ENCODE measurements at regions not wholly inside any gene's neighbourhood (a gene's known extent, or its start where the extent isn't known, plus 50 kb on each side); places are given as distances from the start of the nearest gene placed in this dataset.

DNA sequence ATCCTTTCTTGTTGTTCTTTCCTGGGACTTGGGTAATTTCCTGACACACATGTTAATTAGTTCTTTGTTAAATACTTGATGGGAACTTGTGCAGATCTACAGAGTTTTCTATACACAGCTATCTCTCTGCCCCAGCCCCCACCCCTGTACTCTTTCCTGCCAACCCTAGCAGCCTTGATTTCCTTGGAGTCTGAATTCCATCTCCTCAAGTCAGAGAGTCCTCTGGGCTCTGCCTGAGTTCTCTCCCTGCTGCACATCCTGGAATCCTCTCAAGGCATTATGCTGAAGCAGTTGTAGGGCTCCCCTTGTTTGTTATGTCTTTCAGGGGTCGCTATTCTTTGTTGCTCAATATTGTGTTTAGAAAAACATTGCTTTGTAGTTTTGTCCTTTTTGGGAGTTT is 384.7 kb downstream of the RPS6KC1 start:
- no peaks in the 10 kb centered on the region for H3K36me3 ChIP-seq
- TF ChIP-seq, protein P1, sequence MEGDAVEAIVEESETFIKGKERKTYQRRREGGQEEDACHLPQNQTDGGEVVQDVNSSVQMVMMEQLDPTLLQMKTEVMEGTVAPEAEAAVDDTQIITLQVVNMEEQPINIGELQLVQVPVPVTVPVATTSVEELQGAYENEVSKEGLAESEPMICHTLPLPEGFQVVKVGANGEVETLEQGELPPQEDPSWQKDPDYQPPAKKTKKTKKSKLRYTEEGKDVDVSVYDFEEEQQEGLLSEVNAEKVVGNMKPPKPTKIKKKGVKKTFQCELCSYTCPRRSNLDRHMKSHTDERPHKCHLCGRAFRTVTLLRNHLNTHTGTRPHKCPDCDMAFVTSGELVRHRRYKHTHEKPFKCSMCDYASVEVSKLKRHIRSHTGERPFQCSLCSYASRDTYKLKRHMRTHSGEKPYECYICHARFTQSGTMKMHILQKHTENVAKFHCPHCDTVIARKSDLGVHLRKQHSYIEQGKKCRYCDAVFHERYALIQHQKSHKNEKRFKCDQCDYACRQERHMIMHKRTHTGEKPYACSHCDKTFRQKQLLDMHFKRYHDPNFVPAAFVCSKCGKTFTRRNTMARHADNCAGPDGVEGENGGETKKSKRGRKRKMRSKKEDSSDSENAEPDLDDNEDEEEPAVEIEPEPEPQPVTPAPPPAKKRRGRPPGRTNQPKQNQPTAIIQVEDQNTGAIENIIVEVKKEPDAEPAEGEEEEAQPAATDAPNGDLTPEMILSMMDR (IDR thresholded peaks at IDR 0.05; ENCODE audit: low read depth, low read length), result no peak
- no peaks in the 10 kb centered on the region for H3K27me3 ChIP-seq (ENCODE audit: insufficient read depth, low read depth, severe bottlenecking)
- no peak overlapping the region for H3K27ac ChIP-seq
- H3K4me3 ChIP-seq (ENCODE audit: low read depth, low read length), result no peak overlapping the region
- DNase-seq, result no peak
- H3K9me3 ChIP-seq (ENCODE audit: severe bottlenecking), result no peaks in the 10 kb centered on the region

DNA sequence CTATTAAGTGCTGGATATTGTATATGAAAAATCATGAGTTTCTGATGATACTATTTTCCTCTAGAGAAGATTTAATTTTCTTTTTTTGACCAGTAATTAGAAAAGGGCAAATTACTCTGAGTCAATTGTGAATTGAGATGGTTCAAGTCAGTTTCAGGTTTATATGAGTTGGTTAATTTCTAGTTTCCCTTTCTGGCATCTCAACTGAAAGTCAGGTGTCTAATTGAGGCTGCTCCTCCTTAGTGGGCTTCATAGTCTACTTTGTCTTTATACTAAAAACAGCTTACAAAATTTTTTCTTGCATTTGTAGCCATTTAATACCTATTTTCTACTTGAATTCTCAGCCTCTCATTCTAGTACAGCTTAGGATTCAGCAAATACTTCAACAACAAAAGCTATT is 387.3 kb downstream of the RPS6KC1 start:
- Histone ChIP-seq H3K4me3 (ENCODE audit: low read depth, low read length) (no peak overlapping the region), H3K36me3 (no peaks in the 10 kb centered on the region), H3K9me3 (ENCODE audit: severe bottlenecking) (no peaks in the 10 kb centered on the region), H3K27ac (no peak overlapping the region), H3K27me3 (ENCODE audit: insufficient read depth, low read depth, severe bottlenecking) (no peaks in the 10 kb centered on the region)
- TF ChIP-seq, protein P1 (IDR thresholded peaks at IDR 0.05; ENCODE audit: low read depth, low read length), result no peak
- DNase-seq, result no peak

DNA sequence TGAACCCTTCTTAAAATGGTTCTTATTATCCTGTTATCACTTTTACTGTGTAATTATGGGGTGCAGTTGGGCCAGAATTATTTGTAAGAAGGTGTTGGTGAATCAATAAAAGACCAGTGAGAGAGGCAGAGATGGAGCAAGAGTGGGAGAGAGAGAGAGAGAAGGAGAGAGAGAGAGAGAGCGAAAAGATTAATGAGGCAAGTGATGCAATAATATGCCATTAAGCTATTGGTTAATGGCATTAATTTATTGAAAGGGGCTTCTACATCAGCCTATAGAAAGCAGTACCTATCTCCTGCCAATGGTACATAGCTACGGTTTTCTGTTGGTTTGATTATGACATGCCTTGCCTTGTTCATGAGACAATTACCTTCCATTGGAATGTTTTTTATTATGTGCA is 388.7 kb downstream of the RPS6KC1 start:
- Histone ChIP-seq H3K9me3 (ENCODE audit: severe bottlenecking) (no peaks in the 10 kb centered on the region), H3K27me3 (ENCODE audit: insufficient read depth, low read depth, severe bottlenecking) (no peaks in the 10 kb centered on the region), H3K27ac (no peak overlapping the region), H3K36me3 (no peaks in the 10 kb centered on the region), H3K4me3 (ENCODE audit: low read depth, low read length) (no peak overlapping the region)
- DNase-seq, result no peak
- TF ChIP-seq, protein P1 (IDR thresholded peaks at IDR 0.05; ENCODE audit: low read depth, low read length), result no peak

DNA sequence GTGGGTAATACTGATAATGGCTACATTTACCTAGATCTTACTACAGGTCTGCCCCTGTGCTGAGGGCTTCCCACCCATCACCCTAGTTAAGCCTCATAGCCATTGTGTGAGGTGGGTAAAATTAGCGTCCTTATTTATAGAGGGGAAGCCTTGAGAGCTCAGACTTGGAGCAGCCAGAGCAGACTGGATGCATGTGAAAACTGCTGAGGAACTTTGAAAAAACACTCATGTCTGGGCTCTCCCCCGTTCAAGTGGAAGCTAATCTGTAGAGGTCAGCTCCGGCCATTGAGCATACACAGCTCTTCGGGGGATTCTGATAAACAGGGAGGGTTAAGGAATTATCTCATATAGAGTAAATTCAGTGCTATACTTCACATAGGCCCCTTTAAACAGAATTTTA is 389.7 kb downstream of the RPS6KC1 start:
- TF ChIP-seq, protein P1 (IDR thresholded peaks at IDR 0.05; ENCODE audit: low read depth, low read length), result no peak
- DNase-seq, result no peak
- no peaks in the 10 kb centered on the region for H3K36me3 ChIP-seq
- H3K9me3 ChIP-seq (ENCODE audit: severe bottlenecking), result no peaks in the 10 kb centered on the region
- no peak overlapping the region for H3K27ac ChIP-seq
- H3K4me3 ChIP-seq (ENCODE audit: low read depth, low read length), result no peak overlapping the region
- no peaks in the 10 kb centered on the region for H3K27me3 ChIP-seq (ENCODE audit: insufficient read depth, low read depth, severe bottlenecking)

DNA sequence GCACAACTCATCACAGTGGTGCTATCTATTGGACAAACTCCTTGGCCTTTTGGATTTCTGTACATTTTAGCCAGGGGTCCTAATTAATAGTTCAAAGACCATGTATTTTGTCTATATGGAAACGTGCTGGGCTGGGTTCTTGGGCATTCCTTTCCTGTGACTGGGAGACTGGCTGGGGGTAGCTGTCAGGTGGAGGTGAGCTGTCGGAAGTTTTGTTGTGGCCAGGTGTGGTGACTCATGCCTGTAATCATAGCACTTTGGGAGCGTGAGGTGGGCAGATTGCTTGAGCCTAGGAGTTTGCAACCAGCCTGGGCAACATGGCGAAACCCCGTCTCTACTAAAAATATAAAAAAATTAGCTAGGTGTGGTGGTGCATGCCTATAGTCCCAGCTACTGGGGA is 392.4 kb downstream of the RPS6KC1 start:
- H3K36me3 ChIP-seq, result no peaks in the 10 kb centered on the region
- no peak overlapping the region for H3K4me3 ChIP-seq (ENCODE audit: low read depth, low read length)
- no peaks in the 10 kb centered on the region for H3K9me3 ChIP-seq (ENCODE audit: severe bottlenecking)
- H3K27ac ChIP-seq, result no peak overlapping the region
- no peak for DNase-seq
- H3K27me3 ChIP-seq (ENCODE audit: insufficient read depth, low read depth, severe bottlenecking), result no peaks in the 10 kb centered on the region
- TF ChIP-seq, protein P1 (IDR thresholded peaks at IDR 0.05; ENCODE audit: low read depth, low read length), result no peak

DNA sequence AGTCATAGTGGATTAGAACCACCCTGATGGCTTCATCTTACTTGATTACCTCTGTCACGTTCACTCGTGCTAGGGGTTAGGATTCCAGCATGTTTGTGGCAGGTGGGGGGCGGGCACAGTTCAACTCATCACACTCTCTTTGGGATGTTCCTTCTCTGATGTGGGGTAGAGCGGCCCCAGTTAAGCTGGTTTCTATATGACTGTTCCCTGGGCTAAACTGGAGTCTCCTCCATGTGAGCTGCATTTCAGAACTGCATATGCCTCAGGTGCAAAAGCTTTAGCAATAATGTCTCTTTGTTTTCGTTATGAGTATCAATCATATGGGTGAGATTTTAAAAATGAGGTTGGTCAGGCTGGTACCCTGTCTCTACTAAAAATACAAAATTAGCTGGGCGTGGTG is 393.2 kb downstream of the RPS6KC1 start:
- Histone ChIP-seq H3K36me3 (no peaks in the 10 kb centered on the region), H3K9me3 (ENCODE audit: severe bottlenecking) (no peaks in the 10 kb centered on the region), H3K27ac (no peak overlapping the region), H3K4me3 (ENCODE audit: low read depth, low read length) (no peak overlapping the region), H3K27me3 (ENCODE audit: insufficient read depth, low read depth, severe bottlenecking) (no peaks in the 10 kb centered on the region)
- TF ChIP-seq, protein P1 (IDR thresholded peaks at IDR 0.05; ENCODE audit: low read depth, low read length), result no peak
- DNase-seq, result no peak
